ENCODE measurements at regions not wholly inside any gene's neighbourhood (a gene's known extent, or its start where the extent isn't known, plus 50 kb on each side); places are given as distances from the start of the nearest gene placed in this dataset.

DNA sequence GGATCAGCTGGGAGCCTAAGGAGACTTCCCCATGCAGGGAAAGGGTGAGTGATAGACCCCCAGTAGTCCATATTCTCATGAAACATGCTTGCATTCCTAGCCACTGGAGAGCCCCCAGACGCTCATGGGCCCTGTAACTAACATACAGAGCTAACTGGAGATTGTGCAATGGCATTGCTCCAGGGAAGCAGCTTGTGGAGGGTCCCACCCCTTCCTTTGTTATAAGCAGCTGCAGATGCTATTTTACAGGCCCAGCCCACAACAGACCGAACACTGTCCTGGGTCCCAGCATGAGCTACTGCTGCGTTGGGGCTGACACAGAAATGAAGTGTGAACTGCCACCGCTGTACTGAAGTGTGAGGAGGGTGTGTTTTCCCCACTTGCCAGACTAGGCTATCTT lies 1465.7 kb upstream of the DIAPH2 start:
- TF ChIP-seq YY1 (IDR thresholded peaks at IDR 0.05; ENCODE audit: insufficient read depth, insufficient read length) = no peak
- TF ChIP-seq SUZ12 (IDR thresholded peaks at IDR 0.05; ENCODE audit: extremely low read depth, insufficient read depth, insufficient read length) = no peak

Measured in NT2/D1 (cell line).